Hepatocyte (in vitro differentiated cells): ENCODE measurements at regions not wholly inside any gene's neighbourhood (a gene's known extent, or its start where the extent isn't known, plus 50 kb on each side); places are given as distances from the start of the nearest gene placed in this dataset.

Experiments
- EZH2 ChIP-seq: fragments of 200-600 bp; sonication (generic); IDR thresholded peaks from 2 replicates; pipeline ENCODE4 v1.6.1; 2016; ENCODE audit warnings: antibody characterized with exemption, mild to moderate bottlenecking, borderline replicate concordance
- TF ChIP-seq, protein P1 (sequence below): fragments of 200-600 bp; sonication (generic); IDR thresholded peaks from 2 replicates; pipeline ENCODE4 v1.5.1; 2016; ENCODE audit warnings: antibody characterized with exemption, mild to moderate bottlenecking; ENCODE audit not compliant: poor library complexity

DNA sequence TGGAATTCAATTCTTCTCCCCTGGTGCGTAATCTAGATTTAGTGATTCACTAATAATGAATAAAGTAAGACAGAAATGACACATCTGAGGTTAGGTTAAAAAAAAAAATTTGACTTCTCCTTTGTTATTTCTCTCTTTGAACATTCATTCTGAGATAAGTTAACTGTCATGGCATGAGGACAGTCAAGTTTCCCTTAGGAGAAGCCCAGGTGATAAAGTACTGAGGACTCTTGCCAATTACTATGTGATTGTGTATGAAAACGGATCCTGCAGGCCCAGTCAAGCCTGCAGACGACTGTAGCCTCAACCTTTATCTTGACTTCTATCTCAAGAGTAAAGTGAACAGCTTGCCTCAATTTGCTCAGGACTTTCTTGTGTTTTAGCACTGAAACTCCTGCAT lies 293.2 kb downstream of the PRR32 start:
- TF ChIP-seq, protein P1, sequence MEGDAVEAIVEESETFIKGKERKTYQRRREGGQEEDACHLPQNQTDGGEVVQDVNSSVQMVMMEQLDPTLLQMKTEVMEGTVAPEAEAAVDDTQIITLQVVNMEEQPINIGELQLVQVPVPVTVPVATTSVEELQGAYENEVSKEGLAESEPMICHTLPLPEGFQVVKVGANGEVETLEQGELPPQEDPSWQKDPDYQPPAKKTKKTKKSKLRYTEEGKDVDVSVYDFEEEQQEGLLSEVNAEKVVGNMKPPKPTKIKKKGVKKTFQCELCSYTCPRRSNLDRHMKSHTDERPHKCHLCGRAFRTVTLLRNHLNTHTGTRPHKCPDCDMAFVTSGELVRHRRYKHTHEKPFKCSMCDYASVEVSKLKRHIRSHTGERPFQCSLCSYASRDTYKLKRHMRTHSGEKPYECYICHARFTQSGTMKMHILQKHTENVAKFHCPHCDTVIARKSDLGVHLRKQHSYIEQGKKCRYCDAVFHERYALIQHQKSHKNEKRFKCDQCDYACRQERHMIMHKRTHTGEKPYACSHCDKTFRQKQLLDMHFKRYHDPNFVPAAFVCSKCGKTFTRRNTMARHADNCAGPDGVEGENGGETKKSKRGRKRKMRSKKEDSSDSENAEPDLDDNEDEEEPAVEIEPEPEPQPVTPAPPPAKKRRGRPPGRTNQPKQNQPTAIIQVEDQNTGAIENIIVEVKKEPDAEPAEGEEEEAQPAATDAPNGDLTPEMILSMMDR: no peak
- no peak for TF ChIP-seq EZH2
